Spleen (tissue), 7 donors: ENCODE measurements at regions not wholly inside any gene's neighbourhood (a gene's known extent, or its start where the extent isn't known, plus 50 kb on each side); places are given as distances from the start of the nearest gene placed in this dataset.

ENCODE experiments used
- CTCF ChIP-seq, 11 experiments: fragments of 200-600 bp in 7 of 11; fragments of 450-650 bp in 4 of 11; sonication (generic) in 4 of 11; IDR thresholded peaks in 8 of 11; conservative IDR thresholded peaks in 3 of 11; 1 replicate in 7 of 11; 2 replicates in 4 of 11; pipeline versions ENCODE4 v1.4.0 to v1.8.0; 2016 to 2021; ENCODE audit warnings: antibody characterized with exemption in 11 of 11, inconsistent platforms in 4 of 11, mild to moderate bottlenecking in 1 of 11
- POLR2A ChIP-seq, 3 donors: fragments of 450-650 bp; IDR thresholded peaks; one replicate each; pipeline ENCODE4 v1.5.1; 2017; ENCODE audit warnings: antibody characterized with exemption in 3 of 3, mild to moderate bottlenecking in 1 of 3
- donor health status: DM: no; HTN: no; CAD: no; lungs with moderate emphysema.
- donor health status: DM: no; HTN: no; CAD: no.
- donor health status: DM: no; HTN: no; CAD: no.

GRCh38 chr1:217274927-217275654 lies 355.8 kb downstream of the GPATCH2 start:
- TF ChIP-seq CTCF (IDR thresholded peaks at IDR 0.05 in 8 of 11, conservative IDR thresholded peaks at IDR 0.05 in 3 of 11) (no peak), POLR2A (IDR thresholded peaks at IDR 0.05) (no peak)
